Mesenchymal stem cell (in vitro differentiated cells and primary cell): ENCODE measurements at regions not wholly inside any gene's neighbourhood (a gene's known extent, or its start where the extent isn't known, plus 50 kb on each side); places are given as distances from the start of the nearest gene placed in this dataset.

Experiments used
- DNase-seq: peaks from one replicate; pipeline ENCODE4 v3.0.0-alpha.2; 2013
- H2AFZ ChIP-seq: one replicate; pipeline ENCODE4 v1.6.1; 2013; ENCODE audit warnings: low read depth, mild to moderate bottlenecking, control low read depth, inconsistent platforms, low read length, moderate library complexity
- H2AK5ac ChIP-seq: 2 replicates; pipeline ENCODE4 v1.6.1; 2013; ENCODE audit warnings: low read length, moderate library complexity, mild to moderate bottlenecking, inconsistent platforms; ENCODE audit not compliant: severe bottlenecking
- H2BK120ac ChIP-seq: one replicate; pipeline ENCODE4 v1.6.1; 2013; ENCODE audit warnings: low read depth, mild to moderate bottlenecking, inconsistent platforms, low read length, moderate library complexity
- H2BK12ac ChIP-seq, 2 experiments: one replicate each; pipeline ENCODE4 v1.6.1; 2013; ENCODE audit warnings: inconsistent platforms in 2 of 2, low read length in 2 of 2, mild to moderate bottlenecking in 2 of 2, moderate library complexity in 2 of 2, control low read depth in 1 of 2
- H2BK15ac ChIP-seq: one replicate; pipeline ENCODE4 v1.6.1; 2013; ENCODE audit warnings: mild to moderate bottlenecking, low read depth, inconsistent platforms; ENCODE audit not compliant: poor library complexity, severe bottlenecking
- H2BK5ac ChIP-seq: 2 replicates; pipeline ENCODE4 v1.6.1; 2013; ENCODE audit warnings: low read depth, mild to moderate bottlenecking, low read length, control low read depth, inconsistent platforms; ENCODE audit not compliant: poor library complexity, severe bottlenecking
- H3K14ac ChIP-seq, 2 experiments: one replicate each; pipeline ENCODE4 v1.6.1; 2013; ENCODE audit warnings: inconsistent platforms in 2 of 2, low read length in 2 of 2, control low read depth in 1 of 2, mild to moderate bottlenecking in 1 of 2, moderate library complexity in 1 of 2
- H3K18ac ChIP-seq, 2 experiments: one replicate each; pipeline ENCODE4 v1.6.1; 2013; ENCODE audit warnings: inconsistent platforms in 2 of 2, low read length in 2 of 2, control low read depth in 1 of 2, low read depth in 1 of 2, mild to moderate bottlenecking in 1 of 2
- H3K23ac ChIP-seq, 2 experiments: one replicate each; pipeline ENCODE4 v1.6.1; 2013; ENCODE audit warnings: inconsistent platforms in 2 of 2, low read length in 2 of 2, mild to moderate bottlenecking in 2 of 2, moderate library complexity in 2 of 2, control low read depth in 1 of 2
- H3K27ac ChIP-seq: 2 replicates; pipeline ENCODE4 v1.5.1; 2013; ENCODE audit warnings: mild to moderate bottlenecking, moderate library complexity, low read length, control low read depth, inconsistent platforms; ENCODE audit not compliant: poor library complexity, severe bottlenecking
- H3K27me3 ChIP-seq, 2 experiments: 2 replicates each; pipeline versions ENCODE4 v1.6.1 to v1.7.0; 2013; ENCODE audit warnings: low read length in 2 of 2, mild to moderate bottlenecking in 2 of 2, moderate library complexity in 2 of 2, control low read depth in 1 of 2, inconsistent platforms in 1 of 2; ENCODE audit not compliant: control insufficient read depth in 1 of 2, insufficient read depth in 1 of 2
- H3K36me3 ChIP-seq, 2 experiments: 2 replicates each; pipeline versions ENCODE4 v1.6.1 to v1.7.0; 2013; ENCODE audit warnings: low read length in 2 of 2, control low read depth in 1 of 2, inconsistent platforms in 1 of 2, low read depth in 1 of 2, mild to moderate bottlenecking in 1 of 2; ENCODE audit not compliant: insufficient read depth in 2 of 2, control insufficient read depth in 1 of 2
- H3K4ac ChIP-seq, 2 experiments: one replicate each; pipeline ENCODE4 v1.6.1; 2013; ENCODE audit warnings: inconsistent platforms in 2 of 2, low read length in 2 of 2, mild to moderate bottlenecking in 2 of 2, moderate library complexity in 2 of 2, control low read depth in 1 of 2, low read depth in 1 of 2
- H3K4me1 ChIP-seq: 2 replicates; pipeline ENCODE4 v1.6.1; 2013; ENCODE audit warnings: low read depth, low read length, control low read depth; ENCODE audit not compliant: control insufficient read depth, insufficient read depth
- H3K4me2 ChIP-seq: 2 replicates; pipeline ENCODE4 v1.6.1; 2013; ENCODE audit warnings: low read length, mild to moderate bottlenecking, inconsistent platforms; ENCODE audit not compliant: poor library complexity, severe bottlenecking
- H3K4me3 ChIP-seq, 2 experiments: 2 replicates each; pipeline versions ENCODE4 v1.5.1 to v1.7.0; 2013; ENCODE audit warnings: low read length in 2 of 2, mild to moderate bottlenecking in 2 of 2, control low read depth in 1 of 2, low read depth in 1 of 2; ENCODE audit not compliant: insufficient read depth in 1 of 2
- H3K79me1 ChIP-seq: replicated peaks from 2 replicates; pipeline ENCODE4 v1.6.1; 2013; ENCODE audit warnings: mild to moderate bottlenecking, control low read depth, low read length, inconsistent platforms; ENCODE audit not compliant: poor library complexity, severe bottlenecking
- H3K9ac ChIP-seq: 2 replicates; pipeline ENCODE4 v1.7.0; 2013; ENCODE audit warnings: mild to moderate bottlenecking, low read length, moderate library complexity
- H3K9me3 ChIP-seq: 2 replicates; pipeline ENCODE4 v1.7.0; 2013; ENCODE audit warnings: mild to moderate bottlenecking, low read length; ENCODE audit not compliant: control insufficient read depth
- H4K8ac ChIP-seq: one replicate; pipeline ENCODE4 v1.6.1; 2013; ENCODE audit warnings: inconsistent platforms, mild to moderate bottlenecking, low read length, moderate library complexity
- H4K91ac ChIP-seq: one replicate; pipeline ENCODE4 v1.6.1; 2013; ENCODE audit warnings: mild to moderate bottlenecking, low read length, inconsistent platforms
- WGBS: methylation state at CpG from one replicate; pipeline ENCODE4 v1.1.7; 2013; ENCODE audit warnings: mixed read lengths; 5-methylcytosine and 5-hydroxymethylcytosine counted together

GRCh38 chr7:49579408-49579807 lies 194.0 kb upstream of the VWC2 start:
- H3K23ac ChIP-seq, result no peak overlapping the region
- whole genome bisulfite sequencing, result 70% methylated on average over 13 of the region's 13 CpGs

GRCh38 chr7:49580000-49580399 lies 193.4 kb upstream of the VWC2 start:
- Histone ChIP-seq H3K4ac (no peak overlapping the region), H3K18ac (no peak overlapping the region), H2BK12ac (no peak overlapping the region), H2AK5ac (no peak overlapping the region), H3K79me1 (no peaks in the 10 kb centered on the region), H3K9me3 (no peaks in the 10 kb centered on the region), H3K23ac (no peak overlapping the region), H3K4me1 (no peaks in the 10 kb centered on the region), H3K4me3 (no peak overlapping the region), H2AFZ (no peak overlapping the region), H2BK15ac (no peak overlapping the region), H3K4me2 (no peak overlapping the region), H3K36me3 (no peaks in the 10 kb centered on the region), H2BK5ac (no peak overlapping the region), H3K27me3 (no peaks in the 10 kb centered on the region), H2BK120ac (no peak overlapping the region), H4K91ac (no peak overlapping the region), H3K27ac (no peak overlapping the region), H3K9ac (no peak overlapping the region), H4K8ac (no peak overlapping the region), H3K14ac (no peak overlapping the region)
- WGBS, result 30% methylated on average over 16 of the region's 16 CpGs
- no peak for DNase-seq

More at GRCh38 chr7:49579408-49579807, 194.0 kb upstream of the VWC2 start:
- H4K8ac ChIP-seq, result no peak overlapping the region
- H2BK15ac ChIP-seq, result no peak overlapping the region
- no peak overlapping the region for H4K91ac ChIP-seq
- no peak overlapping the region for H3K14ac ChIP-seq
- H3K4me2 ChIP-seq, result no peak overlapping the region
- DNase-seq, result no peak
- no peak overlapping the region for H2BK120ac ChIP-seq
- H2BK5ac ChIP-seq, result no peak overlapping the region
- no peaks in the 10 kb centered on the region for H3K9me3 ChIP-seq
- no peak overlapping the region for H3K4me3 ChIP-seq
- H3K4ac ChIP-seq, result no peak overlapping the region
- no peaks in the 10 kb centered on the region for H3K4me1 ChIP-seq
- no peak overlapping the region for H3K18ac ChIP-seq
- H2AK5ac ChIP-seq, result no peak overlapping the region
- no peaks in the 10 kb centered on the region for H3K36me3 ChIP-seq
- no peak overlapping the region for H2BK12ac ChIP-seq
- H3K27ac ChIP-seq, result no peak overlapping the region
- no peak overlapping the region for H2AFZ ChIP-seq
- H3K79me1 ChIP-seq, result no peaks in the 10 kb centered on the region
- no peaks in the 10 kb centered on the region for H3K27me3 ChIP-seq
- no peak overlapping the region for H3K9ac ChIP-seq

DNA sequence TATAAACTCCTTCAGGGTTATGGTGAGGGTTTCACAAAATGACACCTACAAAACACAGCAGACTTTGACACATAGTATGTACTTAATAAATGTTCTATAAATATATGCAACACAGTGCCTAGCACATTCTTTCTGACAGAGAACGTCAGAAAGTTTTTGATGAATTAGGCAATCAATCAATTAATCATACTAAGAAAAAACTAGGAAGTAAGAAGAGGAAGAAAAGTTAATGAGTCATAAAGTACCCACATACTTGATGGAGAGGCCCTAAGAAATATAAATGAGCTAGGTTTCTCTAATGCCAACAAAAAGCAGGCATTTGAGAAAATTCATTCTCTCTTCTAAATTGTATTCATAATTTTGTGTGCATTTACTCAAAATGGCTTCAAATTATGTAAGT lies 192.7 kb upstream of the VWC2 start:
- Histone ChIP-seq H2BK12ac (no peak overlapping the region), H3K27ac (no peak overlapping the region), H3K4me1 (no peaks in the 10 kb centered on the region), H3K36me3 (no peaks in the 10 kb centered on the region), H3K9ac (no peak overlapping the region), H2BK15ac (no peak overlapping the region), H3K9me3 (no peaks in the 10 kb centered on the region), H3K23ac (no peak overlapping the region), H2AK5ac (no peak overlapping the region), H3K14ac (no peak overlapping the region), H3K4me3 (no peak overlapping the region), H2AFZ (no peak overlapping the region), H4K8ac (no peak overlapping the region), H2BK5ac (no peak overlapping the region), H3K18ac (no peak overlapping the region), H3K4ac (no peak overlapping the region), H3K4me2 (no peak overlapping the region), H2BK120ac (no peak overlapping the region), H3K27me3 (no peaks in the 10 kb centered on the region), H4K91ac (no peak overlapping the region), H3K79me1 (no peaks in the 10 kb centered on the region)
- WGBS, result no CpG with 5 or more reads among the region's 1 CpG
- no peak for DNase-seq

DNA sequence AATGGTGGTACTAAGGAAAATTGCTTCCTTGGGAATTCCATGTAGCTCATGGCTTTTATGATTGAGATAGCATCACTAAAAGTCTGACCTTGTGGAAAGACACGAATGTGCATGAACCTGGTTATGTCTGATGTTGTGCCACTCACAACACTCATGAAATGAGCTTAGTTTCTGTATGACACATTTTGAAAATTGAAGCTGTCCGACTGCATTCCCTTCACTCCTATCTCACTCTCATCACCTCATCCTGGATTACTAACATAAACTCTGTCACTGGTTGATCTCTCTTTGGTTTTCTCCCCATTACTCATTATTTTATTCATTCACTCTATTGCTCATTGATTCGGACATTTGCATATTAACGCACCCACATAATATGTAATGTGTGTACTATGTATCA lies 190.0 kb upstream of the VWC2 start:
- Histone ChIP-seq H3K4me1 (no peaks in the 10 kb centered on the region), H2BK15ac (no peak overlapping the region), H2BK12ac (no peak overlapping the region), H3K4me3 (no peak overlapping the region), H3K4ac (no peak overlapping the region), H3K27ac (no peak overlapping the region), H3K14ac (no peak overlapping the region), H2AK5ac (no peak overlapping the region), H3K18ac (no peak overlapping the region), H4K91ac (no peak overlapping the region), H3K4me2 (no peak overlapping the region), H3K36me3 (no peaks in the 10 kb centered on the region), H3K27me3 (no peaks in the 10 kb centered on the region), H2BK120ac (no peak overlapping the region), H3K79me1 (no peaks in the 10 kb centered on the region), H3K9me3 (no peaks in the 10 kb centered on the region), H4K8ac (no peak overlapping the region), H2AFZ (no peak overlapping the region), H2BK5ac (no peak overlapping the region), H3K23ac (no peak overlapping the region), H3K9ac (no peak overlapping the region)
- DNase-seq, result no peak
- 58% methylated on average over 2 of the region's 4 CpGs for WGBS
